Endothelial cell of umbilical vein (primary cell): ENCODE measurements at regions not wholly inside any gene's neighbourhood (a gene's known extent, or its start where the extent isn't known, plus 50 kb on each side); places are given as distances from the start of the nearest gene placed in this dataset.

ENCODE experiments used
- CTCF ChIP-seq, 2 donors: IDR thresholded peaks; 1 replicate in 1 of 2; 2 replicates in 1 of 2; pipeline ENCODE4 v1.5.1; 2011; ENCODE audit warnings: low read length in 2 of 2, mild to moderate bottlenecking in 2 of 2, moderate library complexity in 2 of 2, control low read depth in 1 of 2, inconsistent platforms in 1 of 2, low read depth in 1 of 2; ENCODE audit not compliant: insufficient read depth in 1 of 2; ENCODE audit errors: extremely low read depth in 1 of 2
- EZH2 ChIP-seq: IDR thresholded peaks from 2 replicates; pipeline ENCODE4 v1.6.1; 2012; ENCODE audit warnings: borderline replicate concordance, low read depth, mild to moderate bottlenecking, moderate library complexity, low read length, inconsistent platforms; ENCODE audit not compliant: severe bottlenecking
- POLR2A ChIP-seq: IDR thresholded peaks from 2 replicates; pipeline ENCODE4 v1.6.1; 2012; ENCODE audit warnings: low read depth, mild to moderate bottlenecking, control low read depth, low read length

GRCh38 chr13:88022431-88023208, 351.4 kb downstream of the SLITRK5 start:
- no peak for TF ChIP-seq EZH2
- TF ChIP-seq CTCF (IDR thresholded peaks at IDR 0.05; ENCODE audit: extremely low read depth in 1 of 2, insufficient read depth in 1 of 2, low read depth in 1 of 2, low read length in 2 of 2), result no peak
- no peak for TF ChIP-seq POLR2A
